ENCODE measurements at regions not wholly inside any gene's neighbourhood (a gene's known extent, or its start where the extent isn't known, plus 50 kb on each side); places are given as distances from the start of the nearest gene placed in this dataset.
"Not testable (repeated sequence)": the region's sequence is repeated elsewhere in the genome, so short reads cannot be mapped to it uniquely, and the experiment has no call there.

DNA sequence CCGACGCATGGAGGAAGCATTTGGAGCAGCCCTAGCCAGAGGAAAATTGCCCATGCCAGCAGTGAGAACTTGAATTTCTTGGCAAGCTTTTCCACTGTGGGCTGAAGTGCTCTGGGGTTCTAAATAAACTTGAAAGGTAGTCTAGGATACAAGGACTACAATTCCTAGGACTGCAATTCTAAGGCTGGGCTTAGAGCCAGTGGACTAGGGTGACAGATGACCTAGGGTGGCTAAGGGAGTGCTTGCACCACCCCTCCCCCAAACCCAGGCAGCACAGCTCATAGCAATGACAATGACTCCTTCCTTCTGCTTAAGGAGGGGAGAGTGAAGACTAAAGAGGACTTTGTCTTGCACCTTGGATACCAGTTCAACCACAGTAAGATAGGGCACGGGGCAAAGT lies 122.3 kb downstream of the THBS2 start:
- H3K27me3 Mint-ChIP-seq, result no peaks in the 10 kb centered on the region
- no peaks in the 10 kb centered on the region for H3K36me3 Mint-ChIP-seq (ENCODE audit: low read depth)
- peak; percentile 21 for DNase-seq
- intact Hi-C loops (cut with micrococcal nuclease), result no loop called here
- no peak overlapping the region for H3K27ac Mint-ChIP-seq
- no peak overlapping the region for H3K4me3 Mint-ChIP-seq
- H3K4me1 Mint-ChIP-seq, result no peaks in the 10 kb centered on the region
- H3K9me3 Mint-ChIP-seq, result no peaks in the 10 kb centered on the region

DNA sequence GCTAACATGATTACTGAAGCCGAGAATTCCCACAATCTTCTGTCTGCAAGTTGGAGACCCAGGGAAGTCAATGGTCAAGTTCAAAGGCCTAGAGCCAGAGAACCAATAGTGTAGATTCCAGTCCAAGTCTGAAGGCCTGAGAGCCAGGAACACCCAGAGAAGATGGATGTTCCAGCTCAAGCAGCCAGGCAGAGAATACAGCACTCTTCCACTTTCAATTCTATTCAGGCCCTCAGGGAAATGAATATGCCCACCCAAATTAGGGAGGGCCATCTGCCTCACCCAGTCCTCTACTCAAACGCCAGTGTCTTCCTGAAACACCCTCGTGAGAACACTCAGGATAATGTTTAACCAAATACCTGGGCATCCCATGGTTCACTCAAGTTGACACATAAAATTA lies 123.5 kb downstream of the THBS2 start:
- no peaks in the 10 kb centered on the region for H3K9me3 Mint-ChIP-seq
- H3K4me3 Mint-ChIP-seq, result no peak overlapping the region
- no peaks in the 10 kb centered on the region for H3K4me1 Mint-ChIP-seq
- no peak for DNase-seq
- intact Hi-C loops (cut with micrococcal nuclease), result no loop called here
- no peak overlapping the region for H3K27ac Mint-ChIP-seq
- H3K36me3 Mint-ChIP-seq (ENCODE audit: low read depth), result no peaks in the 10 kb centered on the region
- no peaks in the 10 kb centered on the region for H3K27me3 Mint-ChIP-seq

DNA sequence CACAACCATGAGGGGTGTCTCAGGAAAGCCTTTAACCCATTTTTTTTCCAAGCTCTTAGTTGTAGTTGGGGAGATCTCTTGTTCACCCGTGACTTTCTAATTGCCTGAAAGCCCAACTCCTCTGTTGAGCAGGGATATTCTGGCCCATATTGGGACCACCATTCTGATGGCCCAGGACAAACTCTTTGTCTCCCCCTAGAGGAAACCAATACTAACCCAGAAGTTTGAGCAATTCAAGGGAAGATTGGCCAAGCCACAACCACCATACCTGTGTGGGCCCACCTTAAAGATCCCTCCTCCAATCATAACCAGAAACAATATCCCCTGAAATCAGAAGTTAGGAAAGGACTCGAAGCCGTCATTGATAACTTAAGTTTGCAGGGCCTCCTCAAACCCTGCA lies 132.6 kb downstream of the THBS2 start:
- intact Hi-C loops (cut with micrococcal nuclease), result no loop called here
- no peak for DNase-seq
- no peak overlapping the region for H3K4me3 Mint-ChIP-seq
- H3K27me3 Mint-ChIP-seq, result no peaks in the 10 kb centered on the region
- H3K27ac Mint-ChIP-seq, result no peak overlapping the region
- no peaks in the 10 kb centered on the region for H3K4me1 Mint-ChIP-seq
- H3K36me3 Mint-ChIP-seq (ENCODE audit: low read depth), result no peaks in the 10 kb centered on the region
- H3K9me3 Mint-ChIP-seq, result no peaks in the 10 kb centered on the region

- intact Hi-C loops (cut with micrococcal nuclease), result no loop called here
- Mint-ChIP-seq H3K27me3 (no peaks in the 10 kb centered on the region), H3K36me3 (ENCODE audit: low read depth) (no peaks in the 10 kb centered on the region), H3K4me3 (no peak overlapping the region), H3K9me3 (no peaks in the 10 kb centered on the region), H3K27ac (no peak overlapping the region), H3K4me1 (no peaks in the 10 kb centered on the region)
- DNase-seq, result peak; percentile 25
Measured at GRCh38 chr6:169119669-169120068, 134.0 kb downstream of the THBS2 start.

DNA sequence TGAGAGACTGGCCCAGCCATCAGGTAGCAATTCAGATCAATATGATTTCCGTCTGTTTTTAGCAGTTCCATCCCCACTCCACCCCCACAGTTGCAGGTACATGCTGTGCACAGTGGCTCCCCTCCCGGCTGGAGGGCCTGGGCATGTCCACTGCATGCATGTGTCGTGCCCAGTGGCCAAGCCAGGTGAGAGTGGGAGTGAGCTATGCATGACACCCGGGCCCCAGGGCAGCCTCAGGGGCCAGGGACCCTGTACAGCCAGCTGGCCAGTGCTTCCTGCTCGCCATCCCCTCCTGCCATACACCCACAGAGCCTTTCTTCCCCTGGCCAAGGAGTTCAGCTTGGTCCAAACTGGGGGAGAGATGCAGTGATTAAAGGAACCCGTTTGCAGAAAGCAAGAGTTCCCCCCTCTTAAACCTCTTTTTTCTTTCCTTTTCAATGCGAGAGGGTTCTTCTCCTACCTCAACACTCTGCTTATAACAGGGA lies 135.3 kb downstream of the THBS2 start:
- Mint-ChIP-seq H3K36me3 (ENCODE audit: low read depth) (no peaks in the 10 kb centered on the region), H3K4me1 (no peaks in the 10 kb centered on the region), H3K4me3 (no peak overlapping the region), H3K27me3 (no peaks in the 10 kb centered on the region), H3K9me3 (no peaks in the 10 kb centered on the region), H3K27ac (no peak overlapping the region)
- intact Hi-C loops (cut with micrococcal nuclease), result no loop called here
- no peak for DNase-seq

DNA sequence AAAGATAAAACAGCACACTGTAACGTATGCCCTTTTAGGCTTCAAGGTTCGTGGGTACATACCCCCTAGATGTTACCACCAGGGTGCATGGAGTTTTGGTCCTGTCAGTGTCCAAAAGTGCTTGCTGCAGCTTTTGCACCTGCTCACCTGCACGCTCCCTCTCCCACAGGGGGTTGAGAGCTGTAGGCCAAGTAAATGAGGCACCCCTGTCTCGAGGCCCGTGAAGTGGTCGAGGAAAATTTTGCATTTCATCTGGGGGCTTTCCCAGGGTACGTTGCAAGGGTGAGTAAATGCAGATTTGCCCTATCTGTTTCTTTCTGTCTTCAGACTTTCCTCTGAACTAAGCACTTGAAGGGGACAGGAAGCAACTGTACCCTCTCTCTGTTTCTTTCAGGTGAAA lies 136.0 kb downstream of the THBS2 start:
- Mint-ChIP-seq H3K36me3 (ENCODE audit: low read depth) (no peaks in the 10 kb centered on the region), H3K9me3 (no peaks in the 10 kb centered on the region), H3K4me1 (no peaks in the 10 kb centered on the region), H3K4me3 (no peak overlapping the region), H3K27ac (no peak overlapping the region), H3K27me3 (no peaks in the 10 kb centered on the region)
- DNase-seq, result peak; percentile 26
- intact Hi-C loops (cut with micrococcal nuclease), result no loop called here

DNA sequence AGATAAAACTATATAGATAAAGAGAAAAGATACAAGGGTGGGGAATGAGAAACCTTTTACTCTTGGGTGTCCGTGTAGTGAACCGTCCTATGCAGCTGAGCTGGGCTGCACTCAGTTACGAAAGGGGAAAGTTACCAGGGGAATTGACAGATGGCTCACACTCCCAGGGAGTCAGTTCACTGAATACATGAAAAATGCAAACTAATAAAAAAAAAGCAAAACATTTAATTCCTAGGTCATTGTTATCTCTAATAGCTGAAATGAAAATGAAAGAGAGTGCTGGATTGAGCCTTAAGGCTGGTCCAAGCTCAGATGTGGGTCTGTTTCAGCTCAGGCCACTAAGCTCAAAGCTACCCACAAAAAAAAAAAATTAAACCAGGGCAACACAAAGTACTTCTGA lies 138.0 kb downstream of the THBS2 start:
- Mint-ChIP-seq H3K27me3 (no peaks in the 10 kb centered on the region), H3K36me3 (ENCODE audit: low read depth) (no peaks in the 10 kb centered on the region), H3K9me3 (no peaks in the 10 kb centered on the region), H3K4me1 (no peaks in the 10 kb centered on the region), H3K27ac (no peak overlapping the region), H3K4me3 (no peak overlapping the region)
- DNase-seq, result no peak
- intact Hi-C loops (cut with micrococcal nuclease), result no loop called here

- H3K27me3 Mint-ChIP-seq; H3K36me3 Mint-ChIP-seq (ENCODE audit: low read depth); H3K4me3 Mint-ChIP-seq; H3K4me1 Mint-ChIP-seq; intact Hi-C loops (cut with micrococcal nuclease); H3K9me3 Mint-ChIP-seq; H3K27ac Mint-ChIP-seq: not testable (repeated sequence)
- peak; percentile 12 for DNase-seq
Measured at GRCh38 chr6:169114632-169115031, 139.0 kb downstream of the THBS2 start.

DNA sequence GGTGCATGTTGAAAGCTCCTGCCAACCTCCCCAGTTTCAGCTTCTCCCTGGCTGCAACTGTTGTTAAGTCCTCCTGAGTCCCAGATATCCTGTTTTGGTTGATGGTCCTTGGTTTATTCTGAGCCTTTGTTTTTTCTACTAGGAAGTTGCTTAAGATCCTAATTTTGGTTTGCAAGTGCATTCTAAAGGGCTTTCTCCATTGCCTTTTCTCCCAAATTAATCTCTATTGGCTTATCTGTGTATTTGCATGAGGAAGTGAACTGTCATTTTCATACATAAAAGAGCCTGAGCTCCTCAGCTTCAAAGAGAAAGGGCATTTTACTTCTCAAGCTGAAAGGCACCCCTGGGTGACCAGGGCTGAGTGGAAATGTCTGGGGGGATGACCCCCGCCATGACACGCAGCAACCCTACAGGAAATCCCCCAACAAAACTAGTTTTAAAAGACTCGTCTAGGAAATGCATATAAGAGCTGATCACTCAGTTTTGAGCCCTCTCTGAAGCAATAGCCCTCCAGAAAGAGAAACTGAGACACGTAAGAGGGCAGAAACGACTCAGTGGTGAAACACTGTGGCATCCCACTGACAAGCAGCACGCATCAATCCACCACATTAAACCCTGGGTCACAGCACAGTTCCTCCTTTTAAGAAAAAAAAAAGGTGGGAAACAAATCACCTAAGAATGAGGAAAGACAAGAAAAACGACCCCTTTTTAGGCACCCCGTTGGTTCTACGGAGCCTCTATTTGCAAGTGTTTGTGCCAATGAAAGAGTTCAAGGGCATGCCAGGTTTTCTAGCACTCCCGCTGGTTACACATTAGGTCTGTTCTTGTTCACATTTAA lies 140.9 kb downstream of the THBS2 start:
- Mint-ChIP-seq H3K4me3 (no peak overlapping the region), H3K27ac (no peak overlapping the region), H3K4me1 (no peaks in the 10 kb centered on the region), H3K9me3 (no peaks in the 10 kb centered on the region), H3K36me3 (ENCODE audit: low read depth) (no peaks in the 10 kb centered on the region), H3K27me3 (no peaks in the 10 kb centered on the region)
- intact Hi-C loops (cut with micrococcal nuclease), result no loop called here
- no peak for DNase-seq

- no peak overlapping the region for H3K4me3 Mint-ChIP-seq
Measured at GRCh38 chr6:169111203-169111602, 142.4 kb downstream of the THBS2 start.

GRCh38 chr6:169109411-169110220 lies 144.0 kb downstream of the THBS2 start:
- Mint-ChIP-seq H3K27ac (no peak overlapping the region), H3K27me3 (no peaks in the 10 kb centered on the region), H3K4me1 (no peaks in the 10 kb centered on the region)

More at GRCh38 chr6:169111203-169111602, 142.4 kb downstream of the THBS2 start:
- Mint-ChIP-seq H3K27ac (no peak overlapping the region), H3K9me3 (no peaks in the 10 kb centered on the region), H3K36me3 (ENCODE audit: low read depth) (no peaks in the 10 kb centered on the region), H3K4me1 (no peaks in the 10 kb centered on the region), H3K27me3 (no peaks in the 10 kb centered on the region)
- intact Hi-C loops (cut with micrococcal nuclease), result no loop called here
- DNase-seq, result no peak

GRCh38 chr6:169108753-169109152 lies 144.9 kb downstream of the THBS2 start:
- no peaks in the 10 kb centered on the region for H3K9me3 Mint-ChIP-seq
- H3K4me3 Mint-ChIP-seq, result no peak overlapping the region
- no peaks in the 10 kb centered on the region for H3K27me3 Mint-ChIP-seq
- no peak for DNase-seq
- no peak overlapping the region for H3K27ac Mint-ChIP-seq
- no peaks in the 10 kb centered on the region for H3K36me3 Mint-ChIP-seq (ENCODE audit: low read depth)
- intact Hi-C loops (cut with micrococcal nuclease), result no loop called here
- H3K4me1 Mint-ChIP-seq, result no peaks in the 10 kb centered on the region

More at GRCh38 chr6:169109411-169110220, 144.0 kb downstream of the THBS2 start:
- no peaks in the 10 kb centered on the region for H3K36me3 Mint-ChIP-seq (ENCODE audit: low read depth)
- no peak for DNase-seq
- no peak overlapping the region for H3K4me3 Mint-ChIP-seq
- no peaks in the 10 kb centered on the region for H3K9me3 Mint-ChIP-seq
- intact Hi-C loops (cut with micrococcal nuclease), result no loop called here

DNA sequence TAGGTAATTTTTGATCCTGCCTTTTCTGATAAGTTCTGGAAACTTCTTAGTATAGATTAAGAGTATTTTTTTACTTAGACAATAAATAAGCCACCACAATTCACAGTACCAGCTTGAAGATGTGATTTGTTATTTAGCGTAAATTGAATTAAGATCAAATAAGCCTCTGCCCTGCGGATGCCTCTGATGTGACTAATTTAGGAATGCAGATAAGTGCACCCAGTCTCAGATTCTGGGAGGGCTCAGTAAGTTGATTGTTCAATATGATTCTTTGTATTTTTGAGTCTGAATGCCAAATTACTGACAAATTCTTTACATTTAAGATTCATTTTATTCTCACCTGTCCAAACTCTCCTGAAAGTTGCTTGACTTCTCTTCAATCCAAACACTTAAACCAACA lies 147.5 kb downstream of the THBS2 start:
- Mint-ChIP-seq H3K4me1 (no peaks in the 10 kb centered on the region), H3K36me3 (ENCODE audit: low read depth) (no peaks in the 10 kb centered on the region), H3K9me3 (no peaks in the 10 kb centered on the region), H3K27me3 (no peaks in the 10 kb centered on the region), H3K27ac (no peak overlapping the region), H3K4me3 (no peak overlapping the region)
- intact Hi-C loops (cut with micrococcal nuclease), result no loop called here
- DNase-seq, result no peak

- H3K36me3 Mint-ChIP-seq (ENCODE audit: low read depth), result no peaks in the 10 kb centered on the region
- H3K9me3 Mint-ChIP-seq, result no peaks in the 10 kb centered on the region
- intact Hi-C loops (cut with micrococcal nuclease), result no loop called here
- no peak for DNase-seq
- H3K27me3 Mint-ChIP-seq, result no peaks in the 10 kb centered on the region
- H3K27ac Mint-ChIP-seq, result no peak overlapping the region
- no peaks in the 10 kb centered on the region for H3K4me1 Mint-ChIP-seq
- no peak overlapping the region for H3K4me3 Mint-ChIP-seq
Measured at GRCh38 chr6:169101981-169102380, 151.7 kb downstream of the THBS2 start.
